OCI-LY3 (cell line): ENCODE measurements at regions not wholly inside any gene's neighbourhood (a gene's known extent, or its start where the extent isn't known, plus 50 kb on each side); places are given as distances from the start of the nearest gene placed in this dataset.

Experiments used
- EZH2phosphoT487 ChIP-seq: fragments of 200-600 bp; shearing (Covaris generic); IDR thresholded peaks from 2 replicates; pipeline ENCODE4 v1.6.1; 2018; ENCODE audit warnings: antibody characterized with exemption, mixed run types, low read depth
- TF ChIP-seq, protein P1 (sequence below): fragments of 200-600, 300-600 bp; sonication (generic); IDR thresholded peaks from 2 replicates; pipeline ENCODE4 v1.5.1; 2014; ENCODE audit warnings: antibody characterized with exemption, low read length, low read depth

DNA sequence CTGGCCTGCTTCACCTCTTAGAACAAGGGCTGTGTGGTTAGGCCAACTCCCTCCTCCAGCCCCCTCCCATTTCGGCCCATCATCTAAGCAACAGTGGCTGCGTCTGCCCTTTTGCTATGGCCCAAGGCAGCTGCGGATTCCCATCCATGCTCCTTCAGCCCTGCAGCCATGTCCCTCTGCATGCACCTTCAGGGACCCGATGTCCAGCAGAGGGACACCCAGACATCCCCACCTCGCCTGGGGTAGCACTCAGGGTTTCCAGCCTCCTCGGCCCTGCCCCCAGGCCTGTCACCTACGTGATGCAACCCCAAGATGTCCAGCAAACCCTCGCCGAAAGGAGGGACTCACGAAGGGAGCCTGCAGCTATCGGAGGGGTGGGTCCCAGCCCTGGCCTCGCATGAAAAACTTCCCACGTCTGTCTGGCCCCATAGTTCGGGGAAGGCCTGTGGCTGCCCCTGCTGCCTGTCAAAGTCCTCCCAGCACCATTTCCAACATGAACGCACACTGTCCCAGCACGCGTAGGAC, 194.4 kb downstream of the CTTN start:
- no peak for TF ChIP-seq EZH2phosphoT487
- TF ChIP-seq, protein P1, sequence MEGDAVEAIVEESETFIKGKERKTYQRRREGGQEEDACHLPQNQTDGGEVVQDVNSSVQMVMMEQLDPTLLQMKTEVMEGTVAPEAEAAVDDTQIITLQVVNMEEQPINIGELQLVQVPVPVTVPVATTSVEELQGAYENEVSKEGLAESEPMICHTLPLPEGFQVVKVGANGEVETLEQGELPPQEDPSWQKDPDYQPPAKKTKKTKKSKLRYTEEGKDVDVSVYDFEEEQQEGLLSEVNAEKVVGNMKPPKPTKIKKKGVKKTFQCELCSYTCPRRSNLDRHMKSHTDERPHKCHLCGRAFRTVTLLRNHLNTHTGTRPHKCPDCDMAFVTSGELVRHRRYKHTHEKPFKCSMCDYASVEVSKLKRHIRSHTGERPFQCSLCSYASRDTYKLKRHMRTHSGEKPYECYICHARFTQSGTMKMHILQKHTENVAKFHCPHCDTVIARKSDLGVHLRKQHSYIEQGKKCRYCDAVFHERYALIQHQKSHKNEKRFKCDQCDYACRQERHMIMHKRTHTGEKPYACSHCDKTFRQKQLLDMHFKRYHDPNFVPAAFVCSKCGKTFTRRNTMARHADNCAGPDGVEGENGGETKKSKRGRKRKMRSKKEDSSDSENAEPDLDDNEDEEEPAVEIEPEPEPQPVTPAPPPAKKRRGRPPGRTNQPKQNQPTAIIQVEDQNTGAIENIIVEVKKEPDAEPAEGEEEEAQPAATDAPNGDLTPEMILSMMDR = no peak
